ENCODE measurements at regions not wholly inside any gene's neighbourhood (a gene's known extent, or its start where the extent isn't known, plus 50 kb on each side); places are given as distances from the start of the nearest gene placed in this dataset.

GRCh38 chr12:108462686-108463085 is 52.4 kb upstream of the FICD start:
- H3K4me3 ChIP-seq (ENCODE audit: low read depth in 2 of 2, low read length in 1 of 2), result no peak overlapping the region
- 21% methylated on average over 4 of the region's 4 CpGs for WGBS (ENCODE audit: low lambda C conversion rate)
- no peak overlapping the region for H3K9ac ChIP-seq
- no peaks in the 10 kb centered on the region for H3K9me2 ChIP-seq
- H3K27ac ChIP-seq (ENCODE audit: low read depth in 2 of 2, low read length in 1 of 2), result no peak overlapping the region
- H3K4me2 ChIP-seq, result no peak overlapping the region
- no peak for DNase-seq
- no peaks in the 10 kb centered on the region for H3K27me3 ChIP-seq (ENCODE audit: insufficient read depth)
- no peaks in the 10 kb centered on the region for H3K9me3 ChIP-seq
- no peaks in the 10 kb centered on the region for H3K36me3 ChIP-seq (replicated peaks in 1 of 2; ENCODE audit: control insufficient read depth in 1 of 2, insufficient read depth in 2 of 2, low read length in 1 of 2)
- H3K4me1 ChIP-seq (ENCODE audit: control insufficient read depth in 1 of 2, insufficient read depth in 2 of 2, low read depth in 1 of 2, low read length in 1 of 2), result peaks cover 0 to 6% of the 10 kb centered on the region in 2 experiments; a peak in 2 of 4 replicates
- H4K20me1 ChIP-seq (ENCODE audit: insufficient read depth), result no peaks in the 10 kb centered on the region
- POLR2A ChIA-PET, result no interaction called here
- H3K79me2 ChIP-seq (ENCODE audit: insufficient read depth), result no peaks in the 10 kb centered on the region
- no peaks in the 10 kb centered on the region for H3F3A ChIP-seq (replicated peaks; ENCODE audit: insufficient read depth)
- TF ChIP-seq FOSL2 (IDR thresholded peaks at IDR 0.05; ENCODE audit: borderline replicate concordance, low read depth) (no peak), YY1 (IDR thresholded peaks at IDR 0.05; ENCODE audit: low read depth) (no peak), GATA2 (CRISPR knock-in tag; IDR thresholded peaks at IDR 0.05) (no peak), SMC3 (IDR thresholded peaks at IDR 0.05; ENCODE audit: low read depth, low read length) (no peak), FOXJ3 (CRISPR knock-in tag; IDR thresholded peaks at IDR 0.05) (no peak), RFX5 (IDR thresholded peaks at IDR 0.05; ENCODE audit: low read length) (no peak), MEF2A (IDR thresholded peaks at IDR 0.05; ENCODE audit: borderline replicate concordance, low read depth) (no peak), TAF1 (IDR thresholded peaks at IDR 0.05; ENCODE audit: borderline replicate concordance, low read depth, low read length) (no peak), RAD21 (IDR thresholded peaks at IDR 0.05; ENCODE audit: low read length) (no peak), IRF3 (IDR thresholded peaks at IDR 0.05; ENCODE audit: low read depth, low read length) (no peak), NRF1 (IDR thresholded peaks at IDR 0.05; ENCODE audit: low read depth, low read length) (no peak), JUND (IDR thresholded peaks at IDR 0.05) (no peak), POLR2AphosphoS5 (IDR thresholded peaks at IDR 0.05; ENCODE audit: low read depth, low read length) (no peak), SIN3A (IDR thresholded peaks at IDR 0.05; ENCODE audit: borderline replicate concordance, low read depth, low read length) (no peak), CHD2 (IDR thresholded peaks at IDR 0.05; ENCODE audit: low read length, partially characterized antibody) (no peak), USF2 (IDR thresholded peaks at IDR 0.05; ENCODE audit: borderline replicate concordance, low read depth, low read length) (no peak), MXI1 (IDR thresholded peaks at IDR 0.05; ENCODE audit: low read depth, low read length) (no peak), CTCF (IDR thresholded peaks at IDR 0.05) (no peak), TCF12 (IDR thresholded peaks at IDR 0.05) (no peak)
- no peak overlapping the region for H2AFZ ChIP-seq (ENCODE audit: low read depth)
- CTCF ChIA-PET, result interaction anchor here (1.1 kb wide), 1 partner anchor 142 kb away, joined by 4 read pairs; no protein-coding TSS in a partner anchor

Data from SK-N-SH (cell line).